Stimulated activated CD8-positive, alpha-beta memory T cell treated with anti-CD3 and anti-CD28 coated beads, Interleukin-7, amount 100 ng/mL, for 48 hours (primary cell): ENCODE measurements at regions not wholly inside any gene's neighbourhood (a gene's known extent, or its start where the extent isn't known, plus 50 kb on each side); places are given as distances from the start of the nearest gene placed in this dataset.
"Not testable (repeated sequence)": the region's sequence is repeated elsewhere in the genome, so short reads cannot be mapped to it uniquely, and the experiment has no call there.

Source experiments
- DNase-seq, 2 donors: peaks; one replicate each; pipeline ENCODE4 v3.0.0-alpha.2; 2020; ENCODE audit warnings: low read depth in 1 of 2; ENCODE audit errors: extremely low read depth in 1 of 2

- no peak for DNase-seq
Observed at GRCh38 chr3:95521396-95521795, 1293.0 kb upstream of the EPHA6 start.

GRCh38 chr3:95522449-95522848 lies 1291.9 kb upstream of the EPHA6 start:
- no peak for DNase-seq

- no peak for DNase-seq
Observed at GRCh38 chr3:95539950-95540483, 1274.4 kb upstream of the EPHA6 start.

- DNase-seq, result no peak
Observed at GRCh38 chr3:95565502-95565901, 1248.9 kb upstream of the EPHA6 start.

- no peak for DNase-seq
Observed at GRCh38 chr3:95567346-95567745, 1247.0 kb upstream of the EPHA6 start.

- DNase-seq, result no peak
Observed at GRCh38 chr3:95586754-95587153, 1227.6 kb upstream of the EPHA6 start.

GRCh38 chr3:95587641-95588040 lies 1226.8 kb upstream of the EPHA6 start:
- DNase-seq, result not testable (repeated sequence)

- no peak for DNase-seq
Observed at GRCh38 chr3:95588473-95588872, 1225.9 kb upstream of the EPHA6 start.

GRCh38 chr3:95595416-95596075 lies 1218.8 kb upstream of the EPHA6 start:
- DNase-seq, result no peak

GRCh38 chr3:95607926-95608325 lies 1206.5 kb upstream of the EPHA6 start:
- no peak for DNase-seq

- no peak for DNase-seq
Observed at GRCh38 chr3:95609411-95609810, 1205.0 kb upstream of the EPHA6 start.

- DNase-seq, result no peak
Observed at GRCh38 chr3:95612611-95613010, 1201.8 kb upstream of the EPHA6 start.

- no peak for DNase-seq
Observed at GRCh38 chr3:95613993-95614392, 1200.4 kb upstream of the EPHA6 start.

GRCh38 chr3:95615592-95616310 lies 1198.6 kb upstream of the EPHA6 start:
- DNase-seq, result no peak

GRCh38 chr3:95626107-95626506 lies 1188.3 kb upstream of the EPHA6 start:
- DNase-seq, result no peak

GRCh38 chr3:95627293-95627692 lies 1187.1 kb upstream of the EPHA6 start:
- no peak for DNase-seq

GRCh38 chr3:95627697-95628096 lies 1186.7 kb upstream of the EPHA6 start:
- no peak for DNase-seq

GRCh38 chr3:95629802-95630201 lies 1184.6 kb upstream of the EPHA6 start:
- DNase-seq, result no peak

GRCh38 chr3:95645291-95645690 lies 1169.1 kb upstream of the EPHA6 start:
- no peak for DNase-seq

GRCh38 chr3:95654570-95655362 lies 1159.6 kb upstream of the EPHA6 start:
- DNase-seq, result no peak

- DNase-seq, result no peak
Observed at GRCh38 chr3:95655363-95655986, 1158.9 kb upstream of the EPHA6 start.
